ENCODE measurements at regions not wholly inside any gene's neighbourhood (a gene's known extent, or its start where the extent isn't known, plus 50 kb on each side); places are given as distances from the start of the nearest gene placed in this dataset.

GRCh38 chr3:22990291-22991200 lies 212.6 kb upstream of the UBE2E2 start (continued):
- TF ChIP-seq SUZ12 (IDR thresholded peaks at IDR 0.05; ENCODE audit: low read length) = no peak
- no peak for TF ChIP-seq SIRT6 (IDR thresholded peaks at IDR 0.05; ENCODE audit: low read length)
- no peak for TF ChIP-seq TAF7 (optimal IDR thresholded peaks at IDR 0.05; ENCODE audit: borderline replicate concordance, low read depth, low read length)
- TF ChIP-seq HDAC6 (IDR thresholded peaks at IDR 0.05; ENCODE audit: low read depth, low read length) = no peak

All from H1 (cell line).